GM20000 (cell line): ENCODE measurements at regions not wholly inside any gene's neighbourhood (a gene's known extent, or its start where the extent isn't known, plus 50 kb on each side); places are given as distances from the start of the nearest gene placed in this dataset.

Experiments
- DNase-seq: peaks from one replicate; pipeline ENCODE4 v3.0.0; 2012; ENCODE audit warnings: low spot score
- TF ChIP-seq, protein P1 (sequence below): IDR thresholded peaks from 2 replicates; pipeline ENCODE4 v1.5.1; 2012; ENCODE audit warnings: mild to moderate bottlenecking, control low read depth; ENCODE audit errors: extremely low read depth, missing control alignments

DNA sequence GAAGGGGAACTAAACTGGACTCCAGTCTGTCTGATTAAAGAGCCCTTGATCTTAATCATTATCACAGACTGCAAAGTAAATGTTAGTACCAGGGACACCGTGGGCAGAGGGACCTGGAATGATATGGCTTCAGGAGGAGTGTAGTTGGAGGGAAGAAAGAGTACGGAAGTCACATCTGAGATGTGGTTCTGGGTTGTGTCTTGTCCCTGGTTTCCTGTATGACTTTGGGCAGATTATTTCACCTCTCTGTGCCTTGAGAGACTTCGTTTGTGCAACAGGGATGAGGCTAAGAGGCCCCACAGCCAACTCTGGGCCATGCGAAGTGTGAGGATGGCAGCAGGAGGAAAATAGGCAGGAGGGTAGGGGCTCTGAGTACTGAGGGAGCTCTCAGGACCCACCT is 76.1 kb upstream of the SLC2A1 start:
- no peak for DNase-seq
- TF ChIP-seq, protein P1, sequence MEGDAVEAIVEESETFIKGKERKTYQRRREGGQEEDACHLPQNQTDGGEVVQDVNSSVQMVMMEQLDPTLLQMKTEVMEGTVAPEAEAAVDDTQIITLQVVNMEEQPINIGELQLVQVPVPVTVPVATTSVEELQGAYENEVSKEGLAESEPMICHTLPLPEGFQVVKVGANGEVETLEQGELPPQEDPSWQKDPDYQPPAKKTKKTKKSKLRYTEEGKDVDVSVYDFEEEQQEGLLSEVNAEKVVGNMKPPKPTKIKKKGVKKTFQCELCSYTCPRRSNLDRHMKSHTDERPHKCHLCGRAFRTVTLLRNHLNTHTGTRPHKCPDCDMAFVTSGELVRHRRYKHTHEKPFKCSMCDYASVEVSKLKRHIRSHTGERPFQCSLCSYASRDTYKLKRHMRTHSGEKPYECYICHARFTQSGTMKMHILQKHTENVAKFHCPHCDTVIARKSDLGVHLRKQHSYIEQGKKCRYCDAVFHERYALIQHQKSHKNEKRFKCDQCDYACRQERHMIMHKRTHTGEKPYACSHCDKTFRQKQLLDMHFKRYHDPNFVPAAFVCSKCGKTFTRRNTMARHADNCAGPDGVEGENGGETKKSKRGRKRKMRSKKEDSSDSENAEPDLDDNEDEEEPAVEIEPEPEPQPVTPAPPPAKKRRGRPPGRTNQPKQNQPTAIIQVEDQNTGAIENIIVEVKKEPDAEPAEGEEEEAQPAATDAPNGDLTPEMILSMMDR = no peak

DNA sequence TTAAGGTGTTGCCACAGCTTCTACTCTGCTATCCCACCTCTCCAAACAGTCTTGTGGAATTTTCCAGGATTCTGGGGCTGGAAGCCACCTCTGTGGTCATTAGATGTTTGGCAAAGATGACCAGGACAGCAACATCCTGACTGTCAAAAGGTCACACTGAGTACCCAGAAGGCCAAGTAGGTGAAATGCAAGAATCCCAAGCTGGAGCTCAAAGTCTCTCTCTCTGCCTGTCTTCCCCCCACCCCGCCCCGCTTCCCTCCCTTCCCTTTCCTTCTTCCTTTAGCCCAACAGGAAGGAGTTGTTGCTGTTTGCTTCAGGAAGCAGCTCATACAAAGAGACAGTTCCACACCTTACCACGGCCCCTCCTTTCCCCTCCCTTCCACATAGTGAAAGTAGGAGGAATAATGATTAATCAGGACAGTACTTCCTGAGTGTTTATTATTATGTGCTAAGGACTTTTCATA is 75.6 kb upstream of the SLC2A1 start:
- TF ChIP-seq, protein P1 = no peak
- DNase-seq = no peak

DNA sequence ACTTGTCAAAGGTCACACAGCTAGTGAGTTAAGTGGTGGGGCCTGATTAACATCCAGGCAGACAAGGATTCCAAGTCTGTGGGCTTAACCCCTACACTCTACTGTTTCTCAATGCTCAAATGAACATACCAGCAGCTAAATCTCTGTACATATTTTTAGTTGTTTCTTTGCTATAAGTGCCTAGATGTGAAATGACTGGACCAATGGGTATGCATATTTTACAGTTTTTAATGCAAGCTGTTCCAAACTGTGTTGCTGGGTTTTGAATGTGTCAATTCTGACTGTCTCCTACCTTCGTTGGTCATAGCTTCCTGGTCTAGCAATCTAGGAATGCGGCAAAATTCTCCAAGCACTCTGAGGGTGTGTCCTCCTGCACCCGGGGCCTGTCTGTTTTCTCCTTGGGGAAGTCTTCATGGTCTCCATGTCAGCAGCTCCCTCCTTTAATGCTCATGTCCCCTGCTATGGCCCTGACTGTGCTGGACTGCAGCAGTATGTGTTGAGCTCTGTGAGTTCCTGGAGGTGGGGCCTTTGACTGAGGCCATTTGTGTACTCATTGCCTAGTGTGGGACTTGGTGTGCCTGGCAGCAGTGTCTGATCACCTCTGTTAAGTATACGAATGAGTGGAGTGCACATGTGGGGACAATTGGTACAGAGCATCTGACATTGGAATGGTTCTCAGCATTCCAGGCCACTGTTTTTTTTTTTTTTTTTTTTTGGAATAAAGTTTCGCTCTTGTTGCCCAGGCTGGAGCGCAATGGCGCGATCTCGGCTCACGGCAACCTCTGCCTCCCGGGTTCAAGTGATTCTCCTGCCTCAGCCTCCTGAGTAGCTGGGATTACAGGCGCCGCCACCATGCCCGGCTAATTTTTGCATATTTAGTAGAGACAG is 72.9 kb upstream of the SLC2A1 start:
- TF ChIP-seq, protein P1 = no peak
- no peak for DNase-seq

DNA sequence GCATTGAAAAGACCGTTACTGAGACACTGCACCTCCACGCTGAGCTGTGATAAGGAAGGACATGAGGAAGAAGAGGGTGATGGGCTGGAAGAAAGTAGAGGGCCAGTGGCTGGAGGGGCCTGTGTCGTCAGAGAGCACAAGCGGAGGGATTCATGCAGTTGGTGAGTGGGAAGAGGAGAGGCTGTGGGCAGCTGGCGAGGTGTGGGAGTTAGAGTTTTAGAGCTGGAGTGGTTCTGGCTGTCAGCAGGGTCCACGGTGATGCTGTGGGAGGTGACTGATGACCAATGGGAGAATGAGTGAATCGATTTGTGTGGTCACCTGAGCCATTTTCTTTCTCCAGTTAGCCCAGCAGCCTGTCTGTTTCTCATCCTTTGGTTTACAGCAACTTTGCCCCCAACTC is 66.2 kb upstream of the SLC2A1 start:
- no peak for DNase-seq
- TF ChIP-seq, protein P1 = no peak

DNA sequence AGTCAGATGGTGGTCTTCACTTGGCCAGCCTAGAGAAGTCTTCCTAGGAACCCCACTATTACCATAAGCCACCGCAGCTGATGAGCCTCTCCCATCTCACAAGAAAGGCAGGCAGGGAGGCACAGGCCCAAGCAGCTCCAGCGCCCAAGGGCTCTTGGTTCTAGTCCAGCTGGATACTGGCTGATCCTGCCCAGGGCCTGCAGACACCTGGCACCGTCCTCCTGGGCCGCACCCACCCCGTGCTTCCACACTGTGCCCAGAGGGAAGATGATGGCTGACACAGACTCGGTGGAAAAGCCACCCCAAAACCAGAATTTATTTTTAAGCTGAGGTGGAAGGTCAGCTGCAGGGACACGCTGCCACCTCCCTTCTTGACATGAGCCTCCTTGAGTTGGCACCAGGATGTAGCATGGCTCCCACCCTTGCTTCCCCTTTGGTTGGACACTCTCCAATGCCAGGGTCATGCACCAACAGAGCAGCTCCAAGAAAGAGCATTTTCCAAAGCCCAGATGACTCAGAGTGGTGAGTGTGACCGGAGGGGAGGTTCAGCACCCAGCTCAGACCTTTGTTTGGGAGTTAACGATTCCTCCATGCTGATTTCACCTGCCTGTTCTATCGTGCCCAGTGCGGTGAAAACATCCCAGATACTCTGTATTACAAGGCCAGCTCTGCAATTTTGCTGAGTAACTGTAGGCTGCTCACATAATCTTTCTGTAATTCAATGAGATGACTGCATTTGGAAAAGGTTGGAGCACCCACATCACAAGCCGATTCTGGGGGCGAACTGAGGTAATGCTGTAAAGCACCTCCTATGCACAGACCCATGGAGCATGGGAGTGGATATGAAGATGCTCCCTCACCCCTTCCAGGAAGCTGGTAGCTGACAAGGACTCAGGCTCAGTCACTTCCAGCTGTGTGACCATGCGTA is 63.1 kb upstream of the SLC2A1 start:
- TF ChIP-seq, protein P1 = no peak
- DNase-seq = no peak

DNA sequence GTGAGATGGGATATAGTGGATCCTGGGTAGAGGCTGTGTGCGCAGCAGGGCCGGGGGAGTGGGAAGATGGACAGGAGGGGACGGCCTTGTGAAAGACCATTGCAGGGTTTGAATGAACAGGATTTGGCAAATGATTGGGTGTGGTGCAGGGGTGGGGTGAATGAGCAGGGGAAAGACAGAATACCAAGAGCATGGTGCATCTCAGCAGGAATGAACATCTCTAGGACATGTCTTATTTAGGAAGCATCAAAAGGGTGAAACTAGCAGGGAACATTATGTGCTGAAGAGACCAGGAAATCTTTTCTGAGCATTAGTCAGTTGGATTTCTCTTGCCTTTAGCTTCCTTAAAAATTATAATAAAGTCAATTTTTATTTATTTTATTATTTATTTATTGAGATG is 60.6 kb upstream of the SLC2A1 start:
- TF ChIP-seq, protein P1 = no peak
- DNase-seq = no peak

DNA sequence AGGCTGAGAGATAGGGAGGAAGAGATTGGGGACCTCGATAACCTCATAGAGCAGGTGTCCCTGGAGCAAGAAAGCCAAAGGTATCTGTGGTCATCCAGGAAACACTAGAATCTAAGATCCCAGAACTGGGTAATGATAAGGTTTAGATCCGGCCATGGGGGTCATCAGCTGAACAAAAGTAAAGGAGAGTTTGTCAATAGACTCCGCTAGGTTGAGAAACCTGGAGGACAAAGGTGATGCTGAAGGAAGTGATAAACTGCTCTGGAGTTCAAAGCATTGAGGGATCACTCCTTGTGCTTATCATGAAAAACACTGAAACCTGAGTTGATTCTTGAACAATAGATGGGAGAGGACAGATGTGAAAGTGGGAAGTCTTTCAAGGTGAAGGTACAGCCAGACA is 59.5 kb upstream of the SLC2A1 start:
- DNase-seq = no peak
- TF ChIP-seq, protein P1 = no peak
